Right renal pelvis (tissue), 4 donors: ENCODE measurements at regions not wholly inside any gene's neighbourhood (a gene's known extent, or its start where the extent isn't known, plus 50 kb on each side); places are given as distances from the start of the nearest gene placed in this dataset.
"Not testable (repeated sequence)": the region's sequence is repeated elsewhere in the genome, so short reads cannot be mapped to it uniquely, and the experiment has no call there.

ENCODE experiments used
- DNase-seq, 4 donors: peaks; one replicate each; pipeline ENCODE4 v3.0.0-alpha.2; 2013; ENCODE audit warnings: low read depth in 4 of 4, low spot score in 3 of 4, missing footprints in 1 of 4

GRCh38 chr9:113664181-113664875 lies 200.8 kb downstream of the RGS3 start:
- DNase-seq = no peak

- DNase-seq = no peak
These were observed 201.5 kb downstream of the RGS3 start for GRCh38 chr9:113665064-113665463.

GRCh38 chr9:113665756-113666155 lies 202.2 kb downstream of the RGS3 start:
- no peak for DNase-seq

GRCh38 chr9:113668061-113668460 lies 204.5 kb downstream of the RGS3 start:
- DNase-seq = no peak

GRCh38 chr9:113669522-113670115 lies 206.1 kb downstream of the RGS3 start:
- DNase-seq = no peak

GRCh38 chr9:113673726-113674125 lies 202.4 kb upstream of the ZNF618 start:
- no peak for DNase-seq

- DNase-seq = no peak
These were observed 201.7 kb upstream of the ZNF618 start for GRCh38 chr9:113674436-113674835.

GRCh38 chr9:113675475-113675941 lies 200.6 kb upstream of the ZNF618 start:
- no peak for DNase-seq

GRCh38 chr9:113677057-113677456 lies 199.1 kb upstream of the ZNF618 start:
- DNase-seq = no peak

GRCh38 chr9:113677569-113677968 lies 198.5 kb upstream of the ZNF618 start:
- no peak for DNase-seq

GRCh38 chr9:113678119-113678858 lies 197.8 kb upstream of the ZNF618 start:
- no peak for DNase-seq

- no peak for DNase-seq
These were observed 197.3 kb upstream of the ZNF618 start for GRCh38 chr9:113678859-113679256.

- DNase-seq = peak; percentile 60 to 70 (median 68)
These were observed 193.8 kb upstream of the ZNF618 start for GRCh38 chr9:113682297-113682771.

GRCh38 chr9:113685636-113686035 lies 190.5 kb upstream of the ZNF618 start:
- not testable (repeated sequence) for DNase-seq

GRCh38 chr9:113687107-113687679 lies 188.9 kb upstream of the ZNF618 start:
- DNase-seq = no peak

- DNase-seq = no peak
These were observed 188.3 kb upstream of the ZNF618 start for GRCh38 chr9:113687680-113688371.

- DNase-seq = no peak
These were observed 185.9 kb upstream of the ZNF618 start for GRCh38 chr9:113690055-113690740.

GRCh38 chr9:113692256-113692655 lies 183.9 kb upstream of the ZNF618 start:
- DNase-seq = no peak

GRCh38 chr9:113694912-113695311 lies 181.2 kb upstream of the ZNF618 start:
- DNase-seq = no peak

GRCh38 chr9:113695440-113695851 lies 180.7 kb upstream of the ZNF618 start:
- no peak for DNase-seq
